Neural progenitor cell (in vitro differentiated cells): ENCODE measurements at regions not wholly inside any gene's neighbourhood (a gene's known extent, or its start where the extent isn't known, plus 50 kb on each side); places are given as distances from the start of the nearest gene placed in this dataset.

Source experiments
- EZH2 ChIP-seq: fragments of 200-600 bp; sonication (generic); IDR thresholded peaks from 2 replicates; pipeline ENCODE4 v1.6.1; 2017; ENCODE audit warnings: antibody characterized with exemption, mild to moderate bottlenecking, moderate library complexity
- EZH2phosphoT487 ChIP-seq: fragments of 200-600 bp; sonication (generic); IDR thresholded peaks from 2 replicates; pipeline ENCODE4 v1.6.1; 2017; ENCODE audit warnings: antibody characterized with exemption
- TF ChIP-seq, protein P1 (sequence below): fragments of 200-600 bp; sonication (generic); IDR thresholded peaks from 2 replicates; pipeline ENCODE4 v1.5.1; 2017; ENCODE audit warnings: antibody characterized with exemption, mild to moderate bottlenecking

DNA sequence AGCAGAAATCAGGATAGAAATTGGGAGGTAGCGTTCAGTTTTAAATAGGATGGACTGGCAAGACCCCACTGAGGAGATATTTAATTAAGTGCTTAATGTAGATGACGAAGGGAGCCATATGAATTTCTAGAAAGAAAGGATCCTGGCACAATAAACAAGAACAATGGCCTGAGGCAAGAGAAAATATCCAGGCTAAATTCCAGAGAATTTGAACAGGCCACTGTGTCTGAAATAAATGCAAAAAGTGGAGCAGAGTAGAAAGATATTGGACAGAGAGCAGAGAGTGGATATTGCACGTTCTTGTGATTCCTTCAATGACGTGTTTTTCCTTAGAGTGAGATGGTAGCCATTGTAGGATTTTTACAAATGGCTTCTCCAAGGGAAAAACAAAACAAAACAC lies 1504.8 kb downstream of the C4orf33 start:
- TF ChIP-seq, protein P1, sequence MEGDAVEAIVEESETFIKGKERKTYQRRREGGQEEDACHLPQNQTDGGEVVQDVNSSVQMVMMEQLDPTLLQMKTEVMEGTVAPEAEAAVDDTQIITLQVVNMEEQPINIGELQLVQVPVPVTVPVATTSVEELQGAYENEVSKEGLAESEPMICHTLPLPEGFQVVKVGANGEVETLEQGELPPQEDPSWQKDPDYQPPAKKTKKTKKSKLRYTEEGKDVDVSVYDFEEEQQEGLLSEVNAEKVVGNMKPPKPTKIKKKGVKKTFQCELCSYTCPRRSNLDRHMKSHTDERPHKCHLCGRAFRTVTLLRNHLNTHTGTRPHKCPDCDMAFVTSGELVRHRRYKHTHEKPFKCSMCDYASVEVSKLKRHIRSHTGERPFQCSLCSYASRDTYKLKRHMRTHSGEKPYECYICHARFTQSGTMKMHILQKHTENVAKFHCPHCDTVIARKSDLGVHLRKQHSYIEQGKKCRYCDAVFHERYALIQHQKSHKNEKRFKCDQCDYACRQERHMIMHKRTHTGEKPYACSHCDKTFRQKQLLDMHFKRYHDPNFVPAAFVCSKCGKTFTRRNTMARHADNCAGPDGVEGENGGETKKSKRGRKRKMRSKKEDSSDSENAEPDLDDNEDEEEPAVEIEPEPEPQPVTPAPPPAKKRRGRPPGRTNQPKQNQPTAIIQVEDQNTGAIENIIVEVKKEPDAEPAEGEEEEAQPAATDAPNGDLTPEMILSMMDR, result no peak
- no peak for TF ChIP-seq EZH2
- no peak for TF ChIP-seq EZH2phosphoT487
